ENCODE measurements at regions not wholly inside any gene's neighbourhood (a gene's known extent, or its start where the extent isn't known, plus 50 kb on each side); places are given as distances from the start of the nearest gene placed in this dataset.

DNA sequence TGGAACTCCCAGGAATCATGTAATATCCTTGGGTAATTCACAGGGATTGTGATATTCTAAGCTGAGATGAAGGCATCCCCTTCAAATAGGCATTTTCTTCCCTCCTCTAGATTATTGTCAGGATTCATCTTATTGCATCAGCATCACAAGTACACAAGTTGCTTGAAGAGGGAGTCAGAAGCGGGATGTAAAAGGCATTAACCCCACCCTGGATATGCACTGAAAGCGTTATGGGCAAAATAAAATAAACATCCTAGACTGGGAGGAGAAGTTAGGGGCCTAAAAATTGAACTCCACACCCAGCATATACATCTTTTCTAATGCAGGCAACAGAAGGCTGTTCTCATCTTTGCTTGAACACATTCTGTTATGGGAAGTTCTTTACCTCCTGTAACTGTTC, 381.2 kb downstream of the SETD4 start:
- Histone ChIP-seq H3F3A (ENCODE audit: control insufficient read depth, insufficient read depth) (no peaks in the 10 kb centered on the region), H3K4me3 (ENCODE audit: low read length) (no peak overlapping the region), H3K4me2 (ENCODE audit: low read length) (no peak overlapping the region), H3K4me1 (ENCODE audit: control insufficient read depth, low read length) (no peaks in the 10 kb centered on the region), H3K36me3 (ENCODE audit: control insufficient read depth, low read length) (no peaks in the 10 kb centered on the region), H3K9me3 (ENCODE audit: control insufficient read depth, insufficient read depth, low read length) (no peaks in the 10 kb centered on the region), H3K9me2 (replicated peaks; ENCODE audit: control insufficient read depth, low read length) (no peaks in the 10 kb centered on the region), H3K27ac (ENCODE audit: low read depth, low read length) (no peak overlapping the region), H3K79me2 (ENCODE audit: control insufficient read depth, low read length) (no peaks in the 10 kb centered on the region), H3K27me3 (ENCODE audit: control insufficient read depth, low read length) (no peaks in the 10 kb centered on the region), H4K20me1 (ENCODE audit: control insufficient read depth, insufficient read depth, low read depth, low read length) (no peaks in the 10 kb centered on the region)
- no peak for TF ChIP-seq EZH2phosphoT487 (IDR thresholded peaks at IDR 0.05; ENCODE audit: borderline replicate concordance, low read length)
- TF ChIP-seq, protein P1, sequence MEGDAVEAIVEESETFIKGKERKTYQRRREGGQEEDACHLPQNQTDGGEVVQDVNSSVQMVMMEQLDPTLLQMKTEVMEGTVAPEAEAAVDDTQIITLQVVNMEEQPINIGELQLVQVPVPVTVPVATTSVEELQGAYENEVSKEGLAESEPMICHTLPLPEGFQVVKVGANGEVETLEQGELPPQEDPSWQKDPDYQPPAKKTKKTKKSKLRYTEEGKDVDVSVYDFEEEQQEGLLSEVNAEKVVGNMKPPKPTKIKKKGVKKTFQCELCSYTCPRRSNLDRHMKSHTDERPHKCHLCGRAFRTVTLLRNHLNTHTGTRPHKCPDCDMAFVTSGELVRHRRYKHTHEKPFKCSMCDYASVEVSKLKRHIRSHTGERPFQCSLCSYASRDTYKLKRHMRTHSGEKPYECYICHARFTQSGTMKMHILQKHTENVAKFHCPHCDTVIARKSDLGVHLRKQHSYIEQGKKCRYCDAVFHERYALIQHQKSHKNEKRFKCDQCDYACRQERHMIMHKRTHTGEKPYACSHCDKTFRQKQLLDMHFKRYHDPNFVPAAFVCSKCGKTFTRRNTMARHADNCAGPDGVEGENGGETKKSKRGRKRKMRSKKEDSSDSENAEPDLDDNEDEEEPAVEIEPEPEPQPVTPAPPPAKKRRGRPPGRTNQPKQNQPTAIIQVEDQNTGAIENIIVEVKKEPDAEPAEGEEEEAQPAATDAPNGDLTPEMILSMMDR (IDR thresholded peaks at IDR 0.05; ENCODE audit: low read depth, low read length, poor library complexity, severe bottlenecking), result no peak

DNA sequence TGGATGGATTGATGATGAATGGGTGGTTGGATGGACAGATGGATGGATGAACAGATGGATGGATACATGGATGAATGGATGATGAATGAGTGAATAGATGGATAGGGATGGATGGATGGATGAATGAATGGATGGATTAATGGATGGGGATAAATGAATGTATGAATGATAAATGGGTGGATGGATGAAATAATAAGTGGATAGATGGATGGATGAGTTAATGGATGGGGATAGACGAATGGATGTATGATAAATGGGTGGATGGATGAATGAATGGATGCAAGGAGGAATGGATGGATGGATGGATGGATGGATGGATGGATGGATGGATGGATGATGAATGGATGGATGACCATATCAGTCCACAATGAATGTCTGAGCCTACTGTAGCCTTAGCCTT, 381.9 kb downstream of the SETD4 start:
- TF ChIP-seq, protein P1 (IDR thresholded peaks at IDR 0.05; ENCODE audit: low read depth, low read length, poor library complexity, severe bottlenecking), result no peak
- no peak for TF ChIP-seq EZH2phosphoT487 (IDR thresholded peaks at IDR 0.05; ENCODE audit: borderline replicate concordance, low read length)
- no peak overlapping the region for H3K4me3 ChIP-seq (ENCODE audit: low read length)
- H3K79me2 ChIP-seq (ENCODE audit: control insufficient read depth, low read length), result no peaks in the 10 kb centered on the region
- H3F3A ChIP-seq (ENCODE audit: control insufficient read depth, insufficient read depth), result no peaks in the 10 kb centered on the region
- no peaks in the 10 kb centered on the region for H3K9me3 ChIP-seq (ENCODE audit: control insufficient read depth, insufficient read depth, low read length)
- no peaks in the 10 kb centered on the region for H4K20me1 ChIP-seq (ENCODE audit: control insufficient read depth, insufficient read depth, low read depth, low read length)
- no peak overlapping the region for H3K27ac ChIP-seq (ENCODE audit: low read depth, low read length)
- no peaks in the 10 kb centered on the region for H3K36me3 ChIP-seq (ENCODE audit: control insufficient read depth, low read length)
- no peaks in the 10 kb centered on the region for H3K4me1 ChIP-seq (ENCODE audit: control insufficient read depth, low read length)
- H3K9me2 ChIP-seq (replicated peaks; ENCODE audit: control insufficient read depth, low read length), result no peaks in the 10 kb centered on the region
- H3K4me2 ChIP-seq (ENCODE audit: low read length), result no peak overlapping the region
- no peaks in the 10 kb centered on the region for H3K27me3 ChIP-seq (ENCODE audit: control insufficient read depth, low read length)

DNA sequence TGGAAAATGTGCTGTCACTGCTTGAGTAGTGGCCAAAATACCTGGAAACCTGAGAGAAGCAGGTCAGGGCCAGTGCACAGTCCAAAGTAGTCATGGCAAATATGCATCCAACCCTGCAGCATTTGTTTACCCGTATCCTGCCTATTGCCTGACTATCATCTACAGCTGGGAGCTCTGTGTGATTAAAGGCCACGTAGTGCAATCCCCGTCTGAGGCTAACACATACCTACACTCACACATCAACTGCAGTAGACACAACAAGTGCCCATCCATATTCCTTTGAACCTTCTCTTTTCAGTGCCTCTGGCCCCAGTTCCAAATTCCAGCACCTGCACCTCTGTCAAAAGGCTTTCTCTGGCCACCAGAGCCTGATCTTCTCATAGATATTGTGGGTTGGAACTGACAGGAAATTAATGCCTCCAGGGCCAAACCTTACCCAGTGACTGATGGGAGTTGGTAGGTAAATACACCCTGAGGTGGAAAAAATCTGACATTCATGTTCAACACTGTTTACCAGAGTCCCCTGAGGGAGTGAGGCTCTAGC, 383.0 kb downstream of the SETD4 start:
- H3K4me2 ChIP-seq (ENCODE audit: low read length), result no peak overlapping the region
- no peak for TF ChIP-seq EZH2phosphoT487 (IDR thresholded peaks at IDR 0.05; ENCODE audit: borderline replicate concordance, low read length)
- TF ChIP-seq, protein P1 (IDR thresholded peaks at IDR 0.05; ENCODE audit: low read depth, low read length, poor library complexity, severe bottlenecking), result no peak
- no peaks in the 10 kb centered on the region for H3K9me3 ChIP-seq (ENCODE audit: control insufficient read depth, insufficient read depth, low read length)
- no peak overlapping the region for H3K27ac ChIP-seq (ENCODE audit: low read depth, low read length)
- H3K79me2 ChIP-seq (ENCODE audit: control insufficient read depth, low read length), result no peaks in the 10 kb centered on the region
- H3F3A ChIP-seq (ENCODE audit: control insufficient read depth, insufficient read depth), result no peaks in the 10 kb centered on the region
- H3K27me3 ChIP-seq (ENCODE audit: control insufficient read depth, low read length), result no peaks in the 10 kb centered on the region
- H3K36me3 ChIP-seq (ENCODE audit: control insufficient read depth, low read length), result no peaks in the 10 kb centered on the region
- no peaks in the 10 kb centered on the region for H4K20me1 ChIP-seq (ENCODE audit: control insufficient read depth, insufficient read depth, low read depth, low read length)
- H3K4me3 ChIP-seq (ENCODE audit: low read length), result no peak overlapping the region
- no peaks in the 10 kb centered on the region for H3K4me1 ChIP-seq (ENCODE audit: control insufficient read depth, low read length)
- no peaks in the 10 kb centered on the region for H3K9me2 ChIP-seq (replicated peaks; ENCODE audit: control insufficient read depth, low read length)

All from DOHH2 (cell line).